GM12878 (cell line): ENCODE measurements at regions not wholly inside any gene's neighbourhood (a gene's known extent, or its start where the extent isn't known, plus 50 kb on each side); places are given as distances from the start of the nearest gene placed in this dataset.

Experiments
- ATAC-seq: fragments of 200-7000 bp; cut with Tn5 transposase; 3 replicates; pipeline ENCODE4 v1.9.1; 2020; ENCODE audit warnings: mild to moderate bottlenecking, moderate library complexity
- BruUV-seq: library from RNA; stranded (reverse); fragments of 400-500 nt; replicated peaks from 2 replicates; lab custom pipeline; 2021; lab: Mats Ljungman, UMichigan
- CTCF ChIA-PET: fragments of 300-600 bp; sonication (Branson Sonifier 250); formaldehyde crosslinking; extraction: SDS; loops from one replicate; lab custom pipeline; 2021; ENCODE audit warnings: inconsistent platforms; lab: Yijun Ruan, JAX
- POLR2A ChIA-PET: fragments of 350-600 bp; formaldehyde crosslinking; extraction: SDS; loops from one replicate; lab custom pipeline; 2021; ENCODE audit warnings: inconsistent platforms; lab: Charles Lee
- RAD21 ChIA-PET: fragments of 300-600 bp; sonication (Branson Sonifier 250); formaldehyde crosslinking; loops from one replicate; lab custom pipeline; 2023; ENCODE audit warnings: antibody characterized with exemption; ENCODE audit not compliant: unreplicated experiment; lab: Charles Lee
- SMC1A ChIA-PET: fragments of 300-600 bp; sonication (Branson Sonifier 250); formaldehyde crosslinking; loops from one replicate; lab custom pipeline; 2023; ENCODE audit not compliant: unreplicated experiment, uncharacterized antibody; lab: Charles Lee
- DNase-seq: peaks from one replicate; pipeline ENCODE4 v3.0.0-alpha.2; 2011; ENCODE audit warnings: low read depth, low spot score
- FAIRE-seq: peaks from 3 replicates; lab custom pipeline; 2011; peaks lifted over from hg19 to GRCh38; lab: Jason Lieb, UNC
- H2AFZ ChIP-seq: 2 replicates; pipeline ENCODE4 v1.6.0; 2011; ENCODE audit warnings: low read depth, low read length, control low read depth; ENCODE audit not compliant: control insufficient read depth
- H3K27ac ChIP-seq: 2 replicates; pipeline ENCODE4 v1.5.1; 2011; ENCODE audit warnings: control low read depth; ENCODE audit not compliant: control insufficient read depth, insufficient read depth
- H3K27me3 ChIP-seq, 2 experiments: replicated peaks in 1 of 2; 2 replicates each; pipeline versions ENCODE4 v1.6.0 to v1.6.1; 2011; ENCODE audit warnings: low read length in 1 of 2; ENCODE audit not compliant: control insufficient read depth in 2 of 2, insufficient read depth in 2 of 2
- H3K36me3 ChIP-seq, 2 experiments: 2 replicates each; pipeline ENCODE4 v1.5.1; 2011; ENCODE audit warnings: low read length in 1 of 2; ENCODE audit not compliant: control insufficient read depth in 2 of 2, insufficient read depth in 2 of 2
- H3K4me1 ChIP-seq: 2 replicates; pipeline ENCODE4 v1.6.1; 2011; ENCODE audit warnings: mild to moderate bottlenecking, low read length, moderate library complexity, mixed read lengths; ENCODE audit not compliant: control insufficient read depth, insufficient read depth
- H3K4me2 ChIP-seq: 2 replicates; pipeline ENCODE4 v1.6.0; 2011; ENCODE audit warnings: control low read depth; ENCODE audit not compliant: control insufficient read depth, insufficient read depth
- H3K4me3 ChIP-seq: fragments of 200-600 bp; sonication (generic); 2 replicates; pipeline ENCODE4 v1.5.1; 2016
- H3K79me2 ChIP-seq: 2 replicates; pipeline ENCODE4 v1.6.0; 2011; ENCODE audit warnings: low read length; ENCODE audit not compliant: control insufficient read depth, insufficient read depth
- H3K9ac ChIP-seq: 2 replicates; pipeline ENCODE4 v1.8.0; 2011; ENCODE audit warnings: low read length, control low read depth, mixed read lengths; ENCODE audit not compliant: control insufficient read depth, insufficient read depth
- H3K9me3 ChIP-seq: replicated peaks from 3 replicates; pipeline ENCODE4 v1.5.1; 2011; ENCODE audit warnings: mild to moderate bottlenecking, low read length; ENCODE audit not compliant: control insufficient read depth, insufficient read depth
- H4K20me1 ChIP-seq: 2 replicates; pipeline ENCODE4 v1.6.0; 2011; ENCODE audit not compliant: control insufficient read depth, insufficient read depth
- EP300 ChIP-seq, 2 experiments: fragments of 150-350 bp in 1 of 2; IDR thresholded peaks; 2 replicates each; pipeline ENCODE4 v1.6.1; 2011 to 2012; ENCODE audit warnings: low read depth in 2 of 2, low read length in 2 of 2, borderline replicate concordance in 1 of 2, improper control_type of control experiment in 1 of 2, inconsistent platforms in 1 of 2; ENCODE audit not compliant: control insufficient read depth in 1 of 2
- FOXM1 ChIP-seq: IDR thresholded peaks from 2 replicates; pipeline ENCODE4 v1.6.1; 2012; ENCODE audit warnings: low read depth, mild to moderate bottlenecking, inconsistent platforms, low read length, moderate library complexity
- KDM1A ChIP-seq: fragments of 200-600 bp; sonication (generic); IDR thresholded peaks from 2 replicates; pipeline ENCODE4 v1.6.1; 2016; ENCODE audit warnings: borderline replicate concordance
- NR2F1 ChIP-seq: fragments of 450-650 bp; conservative IDR thresholded peaks from 2 replicates; pipeline ENCODE4 v1.6.1; 2017; ENCODE audit warnings: mild to moderate bottlenecking
- SMAD1 ChIP-seq: fragments of 450-650 bp; IDR thresholded peaks from 2 replicates; pipeline ENCODE4 v1.6.1; 2018; ENCODE audit warnings: mild to moderate bottlenecking, low read depth; ENCODE audit not compliant: partially characterized antibody
- SREBF2 ChIP-seq: IDR thresholded peaks from 2 replicates; pipeline ENCODE4 v1.6.1; 2012; ENCODE audit warnings: mild to moderate bottlenecking, low read length
- STAT3 ChIP-seq: IDR thresholded peaks from 2 replicates; pipeline ENCODE4 v1.6.1; 2011; ENCODE audit warnings: low read depth, low read length, improper control_type of control experiment
- WGBS: methylation state at CpG from one replicate; pipeline ENCODE4 v1.1.6; 2016; ENCODE audit warnings: low lambda C conversion rate; ENCODE audit not compliant: insufficient replicate concordance, insufficient coverage; ENCODE audit errors: missing lambda C conversion rate; 5-methylcytosine and 5-hydroxymethylcytosine counted together
- in situ Hi-C: fragments of 300-500 bp; cut with MboI; formaldehyde crosslinking; loops from 9 replicates; pipeline ENCODE4 v1.14.3; 2018; ENCODE audit warnings: mixed read lengths
- intact Hi-C: fragments of 100-400 bp; cut with micrococcal nuclease; formaldehyde crosslinking; loops from one replicate; pipeline ENCODE4 v1.14.2; 2022; ENCODE audit not compliant: unreplicated experiment
- TF ChIP-seq, protein P1 (sequence below): IDR thresholded peaks from 2 replicates; pipeline ENCODE4 v1.6.1; 2012; ENCODE audit warnings: low read length, inconsistent platforms
- TF ChIP-seq, protein P2 (sequence below): fragments of 450-650 bp; IDR thresholded peaks from 2 replicates; pipeline ENCODE4 v1.6.1; 2018; ENCODE audit warnings: mild to moderate bottlenecking, low read depth, moderate library complexity; ENCODE audit not compliant: partially characterized antibody
- TF ChIP-seq, protein P3 (sequence below): fragments of 450-650 bp; IDR thresholded peaks from 2 replicates; pipeline ENCODE4 v1.6.1; 2017; ENCODE audit warnings: mild to moderate bottlenecking

DNA sequence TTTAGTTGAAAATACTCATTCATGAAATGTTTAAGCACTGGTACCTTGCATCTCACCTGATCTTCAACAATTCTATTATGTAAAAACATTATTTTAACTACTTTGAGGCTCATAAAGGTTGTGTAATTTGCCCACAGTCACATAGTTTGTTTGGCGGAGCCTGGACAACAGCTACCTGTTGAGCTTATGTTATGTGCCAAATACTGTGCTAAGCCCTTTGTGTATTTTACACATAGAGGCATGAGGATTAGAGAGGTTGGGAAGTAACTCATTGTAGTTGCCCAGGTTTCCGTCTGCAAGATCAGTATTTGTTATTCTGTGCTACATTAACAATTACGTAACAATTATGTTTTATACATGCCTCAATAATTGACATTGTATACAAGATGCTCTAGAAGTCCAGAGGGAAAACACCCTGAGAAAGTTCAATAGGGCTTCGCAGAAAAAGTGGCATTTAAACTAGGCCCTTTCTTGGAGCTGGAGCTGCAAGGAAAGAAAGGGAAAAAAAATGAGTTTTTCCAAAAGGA, 80.4 kb downstream of the BOLA3 start:
- intact Hi-C loops (no loop called here), in situ Hi-C loops (no loop called here)
- RAD21 ChIA-PET = interaction anchor here (1.4 kb wide), 1 partner anchor 13 kb away, joined by 4 read pairs; no protein-coding TSS in a partner anchor
- Histone ChIP-seq H3K9ac (no peak overlapping the region), H3K27ac (no peak overlapping the region), H3K4me1 (no peaks in the 10 kb centered on the region), H3K4me3 (no peak overlapping the region), H2AFZ (no peak overlapping the region), H3K4me2 (no peak overlapping the region), H3K36me3 (peaks cover 2 to 12% of the 10 kb centered on the region in 2 experiments; a peak in 3 of 4 replicates), H4K20me1 (no peaks in the 10 kb centered on the region), H3K79me2 (peaks cover 36% of the 10 kb centered on the region), H3K27me3 (no peaks in the 10 kb centered on the region), H3K9me3 (no peaks in the 10 kb centered on the region; the same call in 2 of the 3 replicates)
- POLR2A ChIA-PET = interaction anchor here (0.6 kb wide), 1 partner anchor 13 kb away, joined by 6 read pairs; no protein-coding TSS in a partner anchor
- ATAC-seq (no peak), DNase-seq (no peak), FAIRE-seq (no peak)
- SMC1A ChIA-PET = interaction anchor here (0.7 to 2.5 kb wide), 8 partner anchors 8 to 244 kb away, joined by 3 to 11 read pairs (median 4); no protein-coding TSS in a partner anchor
- CTCF ChIA-PET = interaction anchor here (0.7 to 2.0 kb wide), 4 partner anchors 14 to 240 kb away, joined by 3 to 7 read pairs (median 5); no protein-coding TSS in a partner anchor
- TF ChIP-seq NR2F1 = no peak
- TF ChIP-seq, protein P1, sequence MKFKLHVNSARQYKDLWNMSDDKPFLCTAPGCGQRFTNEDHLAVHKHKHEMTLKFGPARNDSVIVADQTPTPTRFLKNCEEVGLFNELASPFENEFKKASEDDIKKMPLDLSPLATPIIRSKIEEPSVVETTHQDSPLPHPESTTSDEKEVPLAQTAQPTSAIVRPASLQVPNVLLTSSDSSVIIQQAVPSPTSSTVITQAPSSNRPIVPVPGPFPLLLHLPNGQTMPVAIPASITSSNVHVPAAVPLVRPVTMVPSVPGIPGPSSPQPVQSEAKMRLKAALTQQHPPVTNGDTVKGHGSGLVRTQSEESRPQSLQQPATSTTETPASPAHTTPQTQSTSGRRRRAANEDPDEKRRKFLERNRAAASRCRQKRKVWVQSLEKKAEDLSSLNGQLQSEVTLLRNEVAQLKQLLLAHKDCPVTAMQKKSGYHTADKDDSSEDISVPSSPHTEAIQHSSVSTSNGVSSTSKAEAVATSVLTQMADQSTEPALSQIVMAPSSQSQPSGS = no peak
- no TSS peak for BruUV-seq
- 97% methylated on average over 4 of the region's 4 CpGs for WGBS

DNA sequence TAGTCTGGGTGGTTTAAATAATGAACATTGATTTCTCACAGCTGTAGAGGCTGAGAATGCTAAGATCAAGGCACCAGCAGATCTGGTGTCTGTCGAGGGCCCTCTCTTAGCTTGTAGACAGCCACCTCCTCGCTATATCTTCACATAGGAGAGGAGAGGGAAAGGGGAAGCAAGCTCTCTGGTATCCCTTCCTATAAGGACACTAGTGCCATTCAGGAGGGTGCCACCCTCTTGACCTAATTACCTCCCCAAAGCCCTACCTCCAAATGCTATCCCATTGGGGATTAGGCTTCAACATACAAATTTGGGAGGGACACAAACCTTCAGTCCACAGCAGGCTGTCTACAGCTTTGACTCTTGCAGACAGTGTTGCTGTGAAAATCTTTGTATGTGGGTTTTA, 76.7 kb downstream of the BOLA3 start:
- Histone ChIP-seq H3K9me3 (no peaks in the 10 kb centered on the region; the same call in 2 of the 3 replicates), H3K79me2 (peaks cover 39% of the 10 kb centered on the region), H3K27me3 (no peaks in the 10 kb centered on the region), H4K20me1 (no peaks in the 10 kb centered on the region), H3K4me3 (no peak overlapping the region), H3K9ac (no peak overlapping the region), H3K36me3 (peaks cover 2 to 19% of the 10 kb centered on the region in 2 experiments; a peak in 3 of 4 replicates), H3K4me1 (no peaks in the 10 kb centered on the region), H2AFZ (no peak overlapping the region), H3K27ac (no peak overlapping the region), H3K4me2 (no peak overlapping the region)
- intact Hi-C loops (no loop called here), in situ Hi-C loops (no loop called here)
- ATAC-seq (no peak), DNase-seq (no peak), FAIRE-seq (no peak)
- ChIA-PET CTCF (no interaction called here), POLR2A (interaction anchor here (0.5 kb wide), 1 partner anchor 108 kb away, joined by 4 read pairs; no protein-coding TSS in a partner anchor), RAD21 (no interaction called here), SMC1A (interaction anchor here (1.2 kb wide), 1 partner anchor 28 kb away, joined by 4 read pairs; no protein-coding TSS in a partner anchor)
- BruUV-seq = no TSS peak
- WGBS = 100% methylated on average over 2 of the region's 2 CpGs
- TF ChIP-seq SMAD1 (no peak), STAT3 (no peak), SREBF2 (no peak), EP300 (IDR thresholded peaks at IDR 0.05; ENCODE audit: borderline replicate concordance in 1 of 2, control insufficient read depth in 1 of 2, low read depth in 2 of 2, low read length in 2 of 2) (no peak), FOXM1 (no peak), KDM1A (no peak)
- TF ChIP-seq, protein P2, sequence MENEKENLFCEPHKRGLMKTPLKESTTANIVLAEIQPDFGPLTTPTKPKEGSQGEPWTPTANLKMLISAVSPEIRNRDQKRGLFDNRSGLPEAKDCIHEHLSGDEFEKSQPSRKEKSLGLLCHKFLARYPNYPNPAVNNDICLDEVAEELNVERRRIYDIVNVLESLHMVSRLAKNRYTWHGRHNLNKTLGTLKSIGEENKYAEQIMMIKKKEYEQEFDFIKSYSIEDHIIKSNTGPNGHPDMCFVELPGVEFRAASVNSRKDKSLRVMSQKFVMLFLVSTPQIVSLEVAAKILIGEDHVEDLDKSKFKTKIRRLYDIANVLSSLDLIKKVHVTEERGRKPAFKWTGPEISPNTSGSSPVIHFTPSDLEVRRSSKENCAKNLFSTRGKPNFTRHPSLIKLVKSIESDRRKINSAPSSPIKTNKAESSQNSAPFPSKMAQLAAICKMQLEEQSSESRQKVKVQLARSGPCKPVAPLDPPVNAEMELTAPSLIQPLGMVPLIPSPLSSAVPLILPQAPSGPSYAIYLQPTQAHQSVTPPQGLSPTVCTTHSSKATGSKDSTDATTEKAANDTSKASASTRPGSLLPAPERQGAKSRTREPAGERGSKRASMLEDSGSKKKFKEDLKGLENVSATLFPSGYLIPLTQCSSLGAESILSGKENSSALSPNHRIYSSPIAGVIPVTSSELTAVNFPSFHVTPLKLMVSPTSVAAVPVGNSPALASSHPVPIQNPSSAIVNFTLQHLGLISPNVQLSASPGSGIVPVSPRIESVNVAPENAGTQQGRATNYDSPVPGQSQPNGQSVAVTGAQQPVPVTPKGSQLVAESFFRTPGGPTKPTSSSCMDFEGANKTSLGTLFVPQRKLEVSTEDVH = no peak
- TF ChIP-seq, protein P3, sequence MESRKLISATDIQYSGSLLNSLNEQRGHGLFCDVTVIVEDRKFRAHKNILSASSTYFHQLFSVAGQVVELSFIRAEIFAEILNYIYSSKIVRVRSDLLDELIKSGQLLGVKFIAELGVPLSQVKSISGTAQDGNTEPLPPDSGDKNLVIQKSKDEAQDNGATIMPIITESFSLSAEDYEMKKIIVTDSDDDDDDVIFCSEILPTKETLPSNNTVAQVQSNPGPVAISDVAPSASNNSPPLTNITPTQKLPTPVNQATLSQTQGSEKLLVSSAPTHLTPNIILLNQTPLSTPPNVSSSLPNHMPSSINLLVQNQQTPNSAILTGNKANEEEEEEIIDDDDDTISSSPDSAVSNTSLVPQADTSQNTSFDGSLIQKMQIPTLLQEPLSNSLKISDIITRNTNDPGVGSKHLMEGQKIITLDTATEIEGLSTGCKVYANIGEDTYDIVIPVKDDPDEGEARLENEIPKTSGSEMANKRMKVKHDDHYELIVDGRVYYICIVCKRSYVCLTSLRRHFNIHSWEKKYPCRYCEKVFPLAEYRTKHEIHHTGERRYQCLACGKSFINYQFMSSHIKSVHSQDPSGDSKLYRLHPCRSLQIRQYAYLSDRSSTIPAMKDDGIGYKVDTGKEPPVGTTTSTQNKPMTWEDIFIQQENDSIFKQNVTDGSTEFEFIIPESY = no peak
